Activated CD8-positive, alpha-beta memory T cell treated with anti-CD3 and anti-CD28 coated beads for 1 hour (primary cell): ENCODE measurements at regions not wholly inside any gene's neighbourhood (a gene's known extent, or its start where the extent isn't known, plus 50 kb on each side); places are given as distances from the start of the nearest gene placed in this dataset.

Experiments
- DNase-seq, 2 donors: peaks; one replicate each; pipeline ENCODE4 v3.0.0-alpha.2; 2020; ENCODE audit warnings: low read depth in 1 of 2; ENCODE audit errors: extremely low read depth in 1 of 2

DNA sequence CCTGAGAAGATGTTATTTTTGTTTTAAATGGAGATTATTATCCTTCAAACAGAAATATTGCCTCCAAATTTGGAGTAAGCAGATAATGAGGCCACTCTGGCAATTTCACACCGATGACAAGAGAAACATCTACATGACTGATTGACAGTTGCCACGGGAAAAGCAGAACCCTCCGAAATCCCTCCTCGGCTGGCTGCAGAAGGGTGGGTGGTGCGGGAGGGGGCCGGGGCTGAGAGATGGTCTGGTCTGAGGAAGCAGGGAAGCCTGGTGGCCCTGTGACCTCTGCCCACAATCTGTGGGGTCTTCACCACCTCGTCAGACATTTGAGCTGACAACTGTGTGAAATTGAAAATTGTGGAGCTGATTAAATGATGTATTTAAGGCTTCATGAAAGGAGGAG is 503.2 kb downstream of the MN1 start:
- no peak for DNase-seq

DNA sequence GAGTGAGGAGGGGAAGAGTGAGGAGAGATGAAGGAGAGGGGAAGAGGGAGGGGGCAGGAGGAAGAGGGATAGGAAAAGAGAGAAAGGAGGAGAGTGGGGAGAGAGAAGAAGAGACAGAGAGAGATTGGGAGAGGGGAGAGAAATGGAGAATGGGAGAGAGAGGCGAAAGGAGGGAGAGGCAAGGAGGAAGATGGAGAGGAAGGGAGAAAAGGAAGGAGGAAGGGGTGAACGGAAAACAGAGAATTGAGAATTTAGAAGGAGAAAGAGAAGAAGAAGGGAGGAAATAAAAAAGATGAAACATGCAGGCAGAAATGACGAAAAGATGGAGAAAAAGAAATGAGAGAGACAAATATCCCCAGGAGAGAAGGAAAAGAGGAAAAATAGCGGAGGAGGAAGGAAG is 502.8 kb downstream of the MN1 start:
- no peak for DNase-seq

- no peak for DNase-seq
These were observed 502.1 kb downstream of the MN1 start for GRCh38 chr22:27299181-27300085.

- DNase-seq: no peak
These were observed 500.8 kb downstream of the MN1 start for GRCh38 chr22:27300536-27301285.

- no peak for DNase-seq
These were observed 499.1 kb downstream of the MN1 start for GRCh38 chr22:27302501-27302900.

DNA sequence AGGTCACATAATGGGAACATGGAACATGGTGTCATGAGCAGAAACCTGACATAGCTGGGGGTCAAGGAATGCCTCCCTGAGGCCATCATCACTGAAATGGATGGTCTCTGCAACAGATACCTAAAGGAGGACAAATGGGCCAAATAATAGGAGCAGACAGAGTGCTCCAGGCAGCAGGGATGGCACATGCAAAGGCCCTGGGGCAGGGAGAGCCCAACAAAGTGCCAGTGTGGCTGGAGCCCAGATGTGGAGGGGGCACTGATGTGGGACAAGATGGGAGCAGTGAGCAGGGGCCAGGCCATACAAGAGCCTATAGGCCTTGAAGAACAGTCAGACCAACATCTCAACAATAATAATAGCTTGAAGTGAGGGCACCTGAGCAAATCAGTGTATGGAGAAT is 497.8 kb downstream of the MN1 start:
- no peak for DNase-seq

DNA sequence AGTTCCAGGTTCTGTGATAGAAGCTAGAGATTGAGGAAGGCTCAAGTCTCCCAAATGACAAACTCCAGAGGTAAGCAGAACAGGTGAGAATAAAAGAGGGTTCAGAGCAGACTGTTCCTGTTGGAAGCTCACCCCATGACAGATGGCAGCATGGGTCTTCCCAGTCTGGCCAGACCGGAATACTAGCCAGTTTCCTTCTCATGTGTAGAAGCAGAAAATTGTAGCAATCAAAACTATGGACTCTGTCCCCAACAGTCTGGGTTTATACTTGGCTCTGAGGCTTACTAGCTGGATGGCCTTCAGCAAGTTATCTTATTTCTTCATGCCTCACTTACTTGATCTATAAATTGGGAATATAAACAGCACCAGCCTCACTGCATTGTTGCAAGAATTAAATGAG is 494.8 kb downstream of the MN1 start:
- DNase-seq: no peak

DNA sequence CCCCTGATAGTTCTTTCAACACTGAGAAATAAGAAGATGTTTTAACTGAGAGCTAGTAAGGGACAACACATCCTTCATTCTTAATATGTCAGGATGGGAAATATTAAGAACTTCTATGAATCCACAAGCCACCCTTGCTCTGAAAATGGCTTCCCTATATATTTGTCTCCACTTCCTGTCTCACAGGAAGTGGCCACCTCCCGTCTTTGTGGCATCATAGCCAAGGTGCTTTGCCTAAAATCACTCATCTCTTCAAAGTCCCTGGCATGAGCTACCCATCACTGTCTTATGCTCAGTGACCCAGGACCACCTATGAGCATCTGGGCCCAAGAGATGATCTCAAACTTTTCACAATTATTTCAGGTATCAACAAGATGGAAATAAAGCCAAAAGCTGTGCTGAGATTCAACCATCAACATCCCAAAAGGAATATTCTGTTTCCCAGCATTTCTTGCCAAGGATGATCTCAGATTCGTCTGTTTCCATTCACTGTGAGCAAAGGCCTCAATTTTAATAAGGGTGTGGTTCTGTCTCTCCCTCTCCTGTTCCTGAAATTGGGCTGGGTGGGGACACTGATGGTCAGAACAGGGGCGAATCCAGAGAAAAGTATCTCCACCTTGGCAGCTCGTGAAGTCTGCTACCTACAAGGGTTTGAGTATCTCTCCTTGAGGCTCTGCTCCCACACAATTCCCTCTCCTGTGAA is 493.9 kb downstream of the MN1 start:
- no peak for DNase-seq

GRCh38 chr22:27308513-27308912 is 493.0 kb downstream of the MN1 start:
- DNase-seq: no peak

DNA sequence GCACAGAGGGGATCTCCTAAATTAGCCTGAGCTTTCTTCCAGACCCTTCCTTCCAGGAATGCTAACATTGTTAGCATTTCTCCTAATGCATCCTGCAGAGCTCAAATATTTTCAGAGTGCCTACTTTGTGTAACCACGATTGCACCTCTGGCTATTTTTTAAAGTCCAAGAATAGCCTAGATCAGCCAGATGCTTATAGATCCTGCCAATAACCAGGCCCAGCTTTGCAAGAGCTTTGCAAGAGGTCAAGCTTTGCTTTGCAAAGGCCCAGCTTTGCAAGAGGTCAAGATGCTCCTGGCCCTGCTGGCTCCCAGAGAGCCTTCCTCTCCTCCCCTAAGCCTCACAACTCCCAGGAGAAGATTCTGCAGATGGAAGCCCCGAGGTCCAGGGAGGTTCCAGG is 491.9 kb downstream of the MN1 start:
- no peak for DNase-seq

DNA sequence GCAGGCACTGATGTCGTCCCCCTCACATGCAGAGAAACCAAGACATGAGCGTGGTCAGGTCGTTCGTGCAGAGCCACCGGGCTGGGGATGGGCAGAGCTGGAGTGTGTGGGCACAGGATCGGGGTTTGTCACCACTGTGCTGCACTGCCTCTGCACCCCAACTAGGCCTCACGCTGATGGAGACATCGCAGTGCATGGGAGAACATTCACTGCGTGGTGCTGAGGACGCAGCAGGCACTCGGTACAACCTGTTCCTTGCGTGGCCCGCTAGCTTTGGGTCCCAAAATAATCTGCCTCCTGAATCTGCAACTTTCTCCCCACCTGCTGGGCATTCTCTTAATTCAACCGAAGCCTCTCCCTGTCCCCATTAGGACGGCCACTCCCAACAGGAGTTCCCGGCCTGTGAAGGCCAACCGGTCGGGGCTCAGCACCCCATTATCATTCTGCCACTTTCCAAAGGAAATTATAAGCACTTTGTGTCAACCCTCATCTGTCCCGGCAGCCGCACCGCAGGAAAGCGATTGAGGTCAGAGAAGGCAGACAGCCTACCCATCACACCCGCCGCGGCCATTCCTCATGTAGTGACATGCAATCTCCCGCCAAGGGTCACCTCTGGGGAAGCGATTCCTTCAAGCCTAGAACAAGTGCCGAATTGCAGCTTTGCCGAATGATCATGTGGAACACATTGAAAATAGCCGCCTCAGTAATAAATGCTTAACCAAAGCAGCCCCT is 490.4 kb downstream of the MN1 start:
- no peak for DNase-seq

- DNase-seq: no peak
These were observed 489.6 kb downstream of the MN1 start for GRCh38 chr22:27311698-27312550.

GRCh38 chr22:27312565-27312964 is 489.0 kb downstream of the MN1 start:
- DNase-seq: no peak

GRCh38 chr22:27312966-27313855 is 488.3 kb downstream of the MN1 start:
- DNase-seq: no peak

GRCh38 chr22:27314276-27314807 is 487.2 kb downstream of the MN1 start:
- DNase-seq: no peak

GRCh38 chr22:27315833-27316232 is 485.7 kb downstream of the MN1 start:
- DNase-seq: no peak

GRCh38 chr22:27317096-27317495 is 484.5 kb downstream of the MN1 start:
- DNase-seq: no peak

DNA sequence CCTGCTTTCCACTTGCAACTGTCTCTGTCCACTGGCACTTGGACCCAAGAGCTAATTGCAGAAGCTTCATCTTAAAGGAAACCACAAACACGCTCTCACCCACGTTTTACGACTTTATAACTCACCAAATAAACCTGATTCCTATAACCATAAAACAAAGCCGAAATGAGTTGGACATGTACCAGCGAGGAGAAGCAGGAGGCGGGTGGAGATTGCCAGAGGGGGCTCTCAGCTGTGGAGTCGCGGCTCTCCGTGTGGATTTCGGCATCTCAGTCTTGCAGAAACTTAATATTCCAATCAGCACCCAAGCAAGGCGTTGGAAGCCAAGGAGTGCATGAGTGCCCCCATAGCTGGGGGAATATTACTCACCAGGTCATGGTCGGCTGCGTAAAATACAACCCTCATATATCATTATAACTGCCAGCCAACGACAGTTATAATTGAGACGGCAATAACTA is 483.6 kb downstream of the MN1 start:
- DNase-seq: no peak

DNA sequence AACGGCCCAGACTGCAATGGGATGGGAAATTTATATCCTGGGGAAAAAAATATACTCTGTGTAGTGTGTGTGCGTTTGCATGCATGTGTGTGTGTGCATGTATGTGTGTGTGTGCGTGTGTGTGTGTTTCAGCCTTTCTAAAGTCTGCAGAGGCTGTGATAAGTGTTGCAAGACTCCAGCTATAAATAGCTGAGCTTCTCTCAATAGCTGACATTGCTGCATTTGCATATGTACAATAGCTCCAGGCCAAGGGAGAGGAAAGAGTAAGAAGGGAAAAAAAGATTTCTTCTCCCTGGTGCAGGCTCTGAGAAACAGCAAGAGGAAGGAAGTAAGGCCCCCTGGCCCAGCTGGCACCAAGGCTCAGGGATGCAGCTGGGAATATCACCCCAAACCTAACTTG is 483.0 kb downstream of the MN1 start:
- DNase-seq: no peak
